ENCODE measurements at regions not wholly inside any gene's neighbourhood (a gene's known extent, or its start where the extent isn't known, plus 50 kb on each side); places are given as distances from the start of the nearest gene placed in this dataset.

GRCh38 chr2:120589771-120590608 lies 145.7 kb upstream of the GLI2 start:
- Histone ChIP-seq H3K36me3 (ENCODE audit: control insufficient read depth, insufficient read depth, low read length) (no peaks in the 10 kb centered on the region), H3K27me3 (ENCODE audit: control insufficient read depth, insufficient read depth, low read length) (peaks cover 17% of the 10 kb centered on the region), H3K4me1 (ENCODE audit: control insufficient read depth, extremely low read depth, insufficient read depth, low read length) (no peaks in the 10 kb centered on the region), H3K9ac (ENCODE audit: insufficient read depth, low read length) (no peak overlapping the region), H3K4me2 (ENCODE audit: extremely low read depth, insufficient read depth, low read length) (no peak overlapping the region), H3K4me3 (replicated peaks in 1 of 4; ENCODE audit: control extremely low read depth in 1 of 4, insufficient read depth in 1 of 4, low read depth in 3 of 4, low read length in 4 of 4) (no peak overlapping the region), H3K79me2 (ENCODE audit: control insufficient read depth, insufficient read depth, low read length) (no peaks in the 10 kb centered on the region), H3K9me3 (ENCODE audit: control insufficient read depth, insufficient read depth, low read depth, low read length) (no peaks in the 10 kb centered on the region), H2AFZ (ENCODE audit: low read length) (no peak overlapping the region), H4K20me1 (ENCODE audit: control insufficient read depth, extremely low read depth, insufficient read depth, low read length) (no peaks in the 10 kb centered on the region), H3K27ac (ENCODE audit: insufficient read depth, low read length) (no peak overlapping the region)
- TF ChIP-seq CTCF (conservative IDR thresholded peaks at IDR 0.05 in 1 of 2, IDR thresholded peaks at IDR 0.05 in 1 of 2; ENCODE audit: low read depth in 1 of 2, low read length in 2 of 2) (no peak), EZH2 (IDR thresholded peaks at IDR 0.05; ENCODE audit: low read length, missing control alignments) (no peak)
- peak; percentile 97 to 98 for DNase-seq (ENCODE audit: low read depth in 2 of 2)

GRCh38 chr2:120590841-120591240 lies 144.8 kb upstream of the GLI2 start:
- no peak for DNase-seq (ENCODE audit: low read depth in 2 of 2)
- Histone ChIP-seq H3K9me3 (ENCODE audit: control insufficient read depth, insufficient read depth, low read depth, low read length) (no peaks in the 10 kb centered on the region), H3K9ac (ENCODE audit: insufficient read depth, low read length) (no peak overlapping the region), H3K4me3 (replicated peaks in 1 of 4; ENCODE audit: control extremely low read depth in 1 of 4, insufficient read depth in 1 of 4, low read depth in 3 of 4, low read length in 4 of 4) (no peak overlapping the region), H4K20me1 (ENCODE audit: control insufficient read depth, extremely low read depth, insufficient read depth, low read length) (no peaks in the 10 kb centered on the region), H3K36me3 (ENCODE audit: control insufficient read depth, insufficient read depth, low read length) (no peaks in the 10 kb centered on the region), H3K4me1 (ENCODE audit: control insufficient read depth, extremely low read depth, insufficient read depth, low read length) (no peaks in the 10 kb centered on the region), H2AFZ (ENCODE audit: low read length) (no peak overlapping the region), H3K4me2 (ENCODE audit: extremely low read depth, insufficient read depth, low read length) (no peak overlapping the region), H3K27me3 (ENCODE audit: control insufficient read depth, insufficient read depth, low read length) (peaks cover 17% of the 10 kb centered on the region), H3K27ac (ENCODE audit: insufficient read depth, low read length) (no peak overlapping the region), H3K79me2 (ENCODE audit: control insufficient read depth, insufficient read depth, low read length) (no peaks in the 10 kb centered on the region)
- no peak for TF ChIP-seq CTCF (conservative IDR thresholded peaks at IDR 0.05 in 1 of 2, IDR thresholded peaks at IDR 0.05 in 1 of 2; ENCODE audit: low read depth in 1 of 2, low read length in 2 of 2)

GRCh38 chr2:120591572-120591971 lies 144.1 kb upstream of the GLI2 start:
- Histone ChIP-seq H3K27me3 (ENCODE audit: control insufficient read depth, insufficient read depth, low read length) (peaks cover 15% of the 10 kb centered on the region), H3K79me2 (ENCODE audit: control insufficient read depth, insufficient read depth, low read length) (no peaks in the 10 kb centered on the region), H2AFZ (ENCODE audit: low read length) (no peak overlapping the region), H4K20me1 (ENCODE audit: control insufficient read depth, extremely low read depth, insufficient read depth, low read length) (no peaks in the 10 kb centered on the region), H3K9me3 (ENCODE audit: control insufficient read depth, insufficient read depth, low read depth, low read length) (no peaks in the 10 kb centered on the region), H3K4me1 (ENCODE audit: control insufficient read depth, extremely low read depth, insufficient read depth, low read length) (no peaks in the 10 kb centered on the region), H3K4me3 (replicated peaks in 1 of 4; ENCODE audit: control extremely low read depth in 1 of 4, insufficient read depth in 1 of 4, low read depth in 3 of 4, low read length in 4 of 4) (no peak overlapping the region), H3K27ac (ENCODE audit: insufficient read depth, low read length) (no peak overlapping the region), H3K4me2 (ENCODE audit: extremely low read depth, insufficient read depth, low read length) (no peak overlapping the region), H3K9ac (ENCODE audit: insufficient read depth, low read length) (no peak overlapping the region), H3K36me3 (ENCODE audit: control insufficient read depth, insufficient read depth, low read length) (no peaks in the 10 kb centered on the region)
- DNase-seq (ENCODE audit: low read depth in 2 of 2) = no peak
- TF ChIP-seq EZH2 (IDR thresholded peaks at IDR 0.05; ENCODE audit: low read length, missing control alignments) (no peak), CTCF (conservative IDR thresholded peaks at IDR 0.05 in 1 of 2, IDR thresholded peaks at IDR 0.05 in 1 of 2; ENCODE audit: low read depth in 1 of 2, low read length in 2 of 2) (no peak)
